GM23248 (cell line): ENCODE measurements at regions not wholly inside any gene's neighbourhood (a gene's known extent, or its start where the extent isn't known, plus 50 kb on each side); places are given as distances from the start of the nearest gene placed in this dataset.

Source experiments
- DNase-seq: peaks from one replicate; pipeline ENCODE4 v3.0.0-alpha.2; 2015
- H2AFZ ChIP-seq: fragments of 200-600 bp; sonication (generic); 2 replicates; pipeline ENCODE4 v1.6.1; 2016; ENCODE audit warnings: antibody characterized with exemption
- H3F3A ChIP-seq: fragments of 200-600 bp; sonication (generic); 2 replicates; pipeline ENCODE4 v1.6.1; 2016; ENCODE audit warnings: mild to moderate bottlenecking, antibody characterized with exemption, mixed run types; ENCODE audit not compliant: insufficient read depth
- H3K27ac ChIP-seq: fragments of 200-600 bp; sonication (generic); 2 replicates; pipeline ENCODE4 v1.5.1; 2016; ENCODE audit warnings: mild to moderate bottlenecking
- H3K27me3 ChIP-seq: fragments of 200-600 bp; sonication (generic); replicated peaks from 2 replicates; pipeline ENCODE4 v1.6.1; 2016; ENCODE audit warnings: mild to moderate bottlenecking; ENCODE audit not compliant: insufficient read depth
- H3K36me3 ChIP-seq: fragments of 200-600 bp; sonication (generic); 2 replicates; pipeline ENCODE4 v1.6.1; 2016; ENCODE audit warnings: low read depth, mild to moderate bottlenecking
- H3K4me1 ChIP-seq: fragments of 200-600 bp; sonication (generic); 2 replicates; pipeline ENCODE4 v1.6.1; 2016; ENCODE audit warnings: mild to moderate bottlenecking; ENCODE audit not compliant: insufficient read depth
- H3K4me2 ChIP-seq: fragments of 200-600 bp; sonication (generic); one replicate; pipeline ENCODE4 v1.6.1; 2016; ENCODE audit warnings: mild to moderate bottlenecking; ENCODE audit not compliant: unreplicated experiment
- H3K4me3 ChIP-seq: fragments of 200-600 bp; sonication (generic); 2 replicates; pipeline ENCODE4 v1.5.1; 2016; ENCODE audit warnings: mild to moderate bottlenecking
- H3K79me2 ChIP-seq: fragments of 200-600 bp; sonication (generic); 2 replicates; pipeline ENCODE4 v1.6.1; 2016; ENCODE audit warnings: mild to moderate bottlenecking; ENCODE audit not compliant: insufficient read depth
- H3K9ac ChIP-seq: fragments of 200-600 bp; sonication (generic); 2 replicates; pipeline ENCODE4 v1.6.1; 2016; ENCODE audit warnings: mild to moderate bottlenecking
- H3K9me2 ChIP-seq: fragments of 200-600 bp; sonication (generic); 2 replicates; pipeline ENCODE4 v1.6.1; 2016; ENCODE audit warnings: mixed run types, mild to moderate bottlenecking, moderate library complexity; ENCODE audit not compliant: insufficient read depth
- H3K9me3 ChIP-seq: fragments of 200-600 bp; sonication (generic); one replicate; pipeline ENCODE4 v1.6.1; 2017; ENCODE audit warnings: low read depth
- H4K20me1 ChIP-seq: fragments of 200-600 bp; sonication (generic); 2 replicates; pipeline ENCODE4 v1.6.0; 2016; ENCODE audit not compliant: insufficient read depth
- EZH2 ChIP-seq: fragments of 200-600 bp; sonication (generic); IDR thresholded peaks from 2 replicates; pipeline ENCODE4 v1.6.1; 2018; ENCODE audit warnings: antibody characterized with exemption, mild to moderate bottlenecking; ENCODE audit not compliant: insufficient read depth, poor library complexity, severe bottlenecking
- EZH2phosphoT487 ChIP-seq: fragments of 200-600 bp; sonication (generic); IDR thresholded peaks from 2 replicates; pipeline ENCODE4 v1.6.1; 2018; ENCODE audit warnings: antibody characterized with exemption, moderate library complexity, mild to moderate bottlenecking, low read depth; ENCODE audit not compliant: insufficient read depth
- WGBS, 2 experiments: methylation state at CpG; one replicate each; pipeline ENCODE4 v1.1.6; 2015 to 2017; ENCODE audit warnings: low lambda C conversion rate in 2 of 2, low coverage in 1 of 2; ENCODE audit errors: missing lambda C conversion rate in 2 of 2; 5-methylcytosine and 5-hydroxymethylcytosine counted together
- in situ Hi-C: fragments of 300-500 bp; cut with MboI; formaldehyde crosslinking; loops from 2 replicates; pipeline ENCODE4 v1.15.0; 2020

GRCh38 chr20:60964911-60965310, 287.1 kb upstream of the CDH4 start:
- Histone ChIP-seq H3K9ac (no peak overlapping the region), H4K20me1 (no peaks in the 10 kb centered on the region), H3K4me2 (no peak overlapping the region), H3K4me1 (no peaks in the 10 kb centered on the region), H3K4me3 (no peak overlapping the region), H3K9me3 (no peaks in the 10 kb centered on the region), H3K27me3 (0 out of 2 replicates have a peak, but pooled peaks cover under 1% of the 10 kb centered on the region), H3K27ac (no peak overlapping the region), H2AFZ (no peak overlapping the region), H3K79me2 (no peaks in the 10 kb centered on the region), H3F3A (no peaks in the 10 kb centered on the region), H3K36me3 (no peaks in the 10 kb centered on the region), H3K9me2 (no peaks in the 10 kb centered on the region)
- in situ Hi-C loops: no loop called here
- 24 to 45% methylated on average over 4 of the region's 4 CpGs for WGBS, 2 experiments
- TF ChIP-seq EZH2: no peak
- TF ChIP-seq EZH2phosphoT487: no peak
- DNase-seq: no peak

DNA sequence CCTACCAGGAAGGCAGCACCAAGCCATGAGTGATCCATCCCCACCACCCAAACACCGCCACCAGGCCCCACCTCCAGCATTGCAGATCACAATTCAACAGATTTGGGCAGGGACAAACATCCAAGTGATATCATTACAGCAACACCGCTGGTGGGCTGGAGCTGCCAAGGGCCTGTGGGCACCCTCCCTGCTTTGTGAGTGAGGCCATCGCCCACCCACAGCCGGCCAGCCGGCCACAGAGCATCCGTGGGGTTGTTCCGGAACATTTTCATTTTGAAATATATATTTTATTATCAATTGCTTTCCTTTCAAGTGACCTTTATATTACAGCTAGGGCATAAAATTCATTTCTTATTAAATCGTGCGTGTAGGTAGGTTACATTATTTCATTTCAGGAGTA, 286.0 kb upstream of the CDH4 start:
- Histone ChIP-seq H3K9me3 (no peaks in the 10 kb centered on the region), H4K20me1 (no peaks in the 10 kb centered on the region), H3F3A (no peaks in the 10 kb centered on the region), H3K27ac (no peak overlapping the region), H3K79me2 (no peaks in the 10 kb centered on the region), H3K9ac (no peak overlapping the region), H2AFZ (no peak overlapping the region), H3K36me3 (no peaks in the 10 kb centered on the region), H3K9me2 (no peaks in the 10 kb centered on the region), H3K27me3 (0 out of 2 replicates have a peak, but pooled peaks cover 3% of the 10 kb centered on the region), H3K4me2 (no peak overlapping the region), H3K4me1 (no peaks in the 10 kb centered on the region), H3K4me3 (no peak overlapping the region)
- no peak for DNase-seq
- in situ Hi-C loops: no loop called here
- no peak for TF ChIP-seq EZH2
- TF ChIP-seq EZH2phosphoT487: no peak
- WGBS, 2 experiments: 47 to 49% methylated on average over 9 of the region's 9 CpGs

DNA sequence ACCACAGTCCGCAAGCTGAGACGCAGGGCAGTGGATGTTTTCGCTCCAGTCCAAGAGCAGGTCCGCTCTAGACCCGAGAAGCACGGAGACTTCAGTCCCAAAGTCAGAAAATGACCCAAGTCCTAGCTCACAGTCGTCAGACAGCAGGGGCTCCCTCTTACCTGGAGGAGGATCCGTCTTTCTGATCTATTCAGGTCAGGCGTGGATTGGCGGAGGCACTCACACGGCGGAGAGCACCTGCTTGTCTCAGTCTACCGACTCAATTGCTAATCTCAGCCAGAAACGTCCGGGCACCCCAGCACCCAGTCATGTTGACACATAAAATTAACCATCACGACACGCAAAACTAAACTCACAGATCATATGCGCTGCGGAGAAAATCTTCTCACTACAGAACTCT, 285.3 kb upstream of the CDH4 start:
- no peak overlapping the region for H3K27ac ChIP-seq
- TF ChIP-seq EZH2phosphoT487 (no peak), EZH2 (no peak)
- in situ Hi-C loops: no loop called here
- H3K79me2 ChIP-seq: no peaks in the 10 kb centered on the region
- no peak for DNase-seq
- no peak overlapping the region for H3K4me2 ChIP-seq
- H3K4me1 ChIP-seq: no peaks in the 10 kb centered on the region
- H4K20me1 ChIP-seq: no peaks in the 10 kb centered on the region
- no peaks in the 10 kb centered on the region for H3K9me3 ChIP-seq
- no peak overlapping the region for H3K4me3 ChIP-seq
- no peaks in the 10 kb centered on the region for H3F3A ChIP-seq
- 0 out of 2 replicates have a peak, but pooled peaks cover 3% of the 10 kb centered on the region for H3K27me3 ChIP-seq
- H3K9me2 ChIP-seq: no peaks in the 10 kb centered on the region
- H2AFZ ChIP-seq: no peak overlapping the region
- no peak overlapping the region for H3K9ac ChIP-seq
- WGBS, 2 experiments: 49 to 50% methylated on average over 19 of the region's 19 CpGs
- no peaks in the 10 kb centered on the region for H3K36me3 ChIP-seq

DNA sequence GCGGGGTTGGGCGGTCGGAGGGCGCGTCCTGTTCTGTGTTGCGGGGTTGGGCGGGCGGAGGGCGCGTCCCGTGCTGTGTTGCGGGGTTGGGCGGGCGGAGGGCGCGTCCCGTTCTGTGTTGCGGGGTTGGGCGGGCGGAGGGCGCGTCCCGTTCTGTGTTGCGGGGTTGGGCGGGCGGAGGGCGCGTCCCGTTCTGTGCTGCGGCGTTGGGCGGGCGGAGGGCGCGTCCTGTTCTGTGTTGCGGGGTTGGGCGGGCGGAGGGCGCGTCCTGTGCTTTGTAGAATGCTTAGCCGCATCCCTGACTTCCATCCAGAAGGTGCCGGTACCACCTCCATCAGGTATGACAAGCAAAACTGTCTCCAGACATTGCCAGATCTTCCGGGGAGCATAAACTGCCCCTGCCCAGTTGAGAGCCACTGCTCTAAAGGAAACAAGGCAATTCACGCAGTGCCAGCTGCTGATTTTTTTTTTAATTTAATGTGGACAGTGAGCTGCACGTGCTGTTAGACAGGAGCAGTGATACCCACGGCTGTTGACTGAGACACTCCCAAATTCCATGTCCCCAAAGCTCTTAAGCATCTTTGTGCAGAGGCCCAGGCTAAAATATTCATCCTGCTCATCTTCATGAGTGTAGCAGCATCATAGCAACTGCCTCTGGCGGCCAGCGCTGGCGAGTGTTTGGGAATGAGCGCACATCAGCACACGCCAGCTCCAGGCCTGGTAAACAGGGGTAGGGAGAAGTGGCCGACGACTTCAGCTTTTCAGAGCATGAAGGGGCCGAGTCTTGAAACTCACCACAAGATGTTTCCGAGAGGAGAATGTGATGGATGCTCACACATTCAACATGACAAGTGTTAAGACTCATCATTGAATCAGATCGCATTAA, 284.4 kb upstream of the CDH4 start:
- Histone ChIP-seq H3K9ac (no peak overlapping the region), H3K4me2 (no peak overlapping the region), H3K4me3 (no peak overlapping the region), H3K9me3 (no peaks in the 10 kb centered on the region), H3K27ac (no peak overlapping the region), H3K79me2 (no peaks in the 10 kb centered on the region), H3F3A (no peaks in the 10 kb centered on the region), H2AFZ (no peak overlapping the region), H3K4me1 (no peaks in the 10 kb centered on the region), H3K36me3 (no peaks in the 10 kb centered on the region), H4K20me1 (no peaks in the 10 kb centered on the region), H3K9me2 (no peaks in the 10 kb centered on the region), H3K27me3 (0 out of 2 replicates have a peak, but pooled peaks cover 3% of the 10 kb centered on the region)
- in situ Hi-C loops: no loop called here
- DNase-seq: no peak
- TF ChIP-seq EZH2phosphoT487 (no peak), EZH2 (no peak)
- WGBS, 2 experiments: 52 to 66% methylated on average over 26 to 51 of the region's 56 CpGs
